ENCODE measurements at regions not wholly inside any gene's neighbourhood (a gene's known extent, or its start where the extent isn't known, plus 50 kb on each side); places are given as distances from the start of the nearest gene placed in this dataset.

DNA sequence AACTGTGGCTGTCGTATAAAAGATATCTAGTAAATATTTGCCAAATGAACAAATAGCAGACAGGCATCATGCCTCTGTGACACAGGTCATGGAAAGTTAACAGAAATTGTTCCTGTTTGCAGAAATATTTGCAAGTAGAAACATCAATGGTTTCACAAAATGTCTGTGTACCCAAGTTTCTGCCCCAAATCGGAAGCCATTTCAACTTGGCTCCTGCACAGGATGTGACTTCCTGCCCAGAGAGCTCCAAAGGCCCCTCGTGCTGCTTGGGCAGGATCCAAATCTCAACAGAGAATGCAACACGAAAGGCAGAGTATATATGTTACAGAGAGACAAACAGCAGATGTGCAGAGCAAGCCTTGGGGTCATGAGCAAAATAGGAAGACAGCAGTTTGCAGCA is 95.5 kb upstream of the SERP2 start:
- TF ChIP-seq, protein P1, sequence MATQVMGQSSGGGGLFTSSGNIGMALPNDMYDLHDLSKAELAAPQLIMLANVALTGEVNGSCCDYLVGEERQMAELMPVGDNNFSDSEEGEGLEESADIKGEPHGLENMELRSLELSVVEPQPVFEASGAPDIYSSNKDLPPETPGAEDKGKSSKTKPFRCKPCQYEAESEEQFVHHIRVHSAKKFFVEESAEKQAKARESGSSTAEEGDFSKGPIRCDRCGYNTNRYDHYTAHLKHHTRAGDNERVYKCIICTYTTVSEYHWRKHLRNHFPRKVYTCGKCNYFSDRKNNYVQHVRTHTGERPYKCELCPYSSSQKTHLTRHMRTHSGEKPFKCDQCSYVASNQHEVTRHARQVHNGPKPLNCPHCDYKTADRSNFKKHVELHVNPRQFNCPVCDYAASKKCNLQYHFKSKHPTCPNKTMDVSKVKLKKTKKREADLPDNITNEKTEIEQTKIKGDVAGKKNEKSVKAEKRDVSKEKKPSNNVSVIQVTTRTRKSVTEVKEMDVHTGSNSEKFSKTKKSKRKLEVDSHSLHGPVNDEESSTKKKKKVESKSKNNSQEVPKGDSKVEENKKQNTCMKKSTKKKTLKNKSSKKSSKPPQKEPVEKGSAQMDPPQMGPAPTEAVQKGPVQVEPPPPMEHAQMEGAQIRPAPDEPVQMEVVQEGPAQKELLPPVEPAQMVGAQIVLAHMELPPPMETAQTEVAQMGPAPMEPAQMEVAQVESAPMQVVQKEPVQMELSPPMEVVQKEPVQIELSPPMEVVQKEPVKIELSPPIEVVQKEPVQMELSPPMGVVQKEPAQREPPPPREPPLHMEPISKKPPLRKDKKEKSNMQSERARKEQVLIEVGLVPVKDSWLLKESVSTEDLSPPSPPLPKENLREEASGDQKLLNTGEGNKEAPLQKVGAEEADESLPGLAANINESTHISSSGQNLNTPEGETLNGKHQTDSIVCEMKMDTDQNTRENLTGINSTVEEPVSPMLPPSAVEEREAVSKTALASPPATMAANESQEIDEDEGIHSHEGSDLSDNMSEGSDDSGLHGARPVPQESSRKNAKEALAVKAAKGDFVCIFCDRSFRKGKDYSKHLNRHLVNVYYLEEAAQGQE (IDR thresholded peaks at IDR 0.05; ENCODE audit: insufficient read depth in 1 of 2, low read depth in 2 of 2, low read length in 2 of 2): no peak
- TF ChIP-seq TAF1 (IDR thresholded peaks at IDR 0.05; ENCODE audit: borderline replicate concordance, insufficient read depth, low read length) (no peak), FOXP2 (optimal IDR thresholded peaks at IDR 0.05; ENCODE audit: borderline replicate concordance, extremely low read depth, extremely low read length, insufficient read depth) (no peak), SIN3A (IDR thresholded peaks at IDR 0.05; ENCODE audit: borderline replicate concordance, insufficient read depth, low read length) (no peak), POLR2AphosphoS5 (IDR thresholded peaks at IDR 0.05; ENCODE audit: low read depth, low read length) (no peak)

Data from PFSK-1 (cell line).